GM12878 (cell line): ENCODE measurements at regions not wholly inside any gene's neighbourhood (a gene's known extent, or its start where the extent isn't known, plus 50 kb on each side); places are given as distances from the start of the nearest gene placed in this dataset.

Experiments
- ATAC-seq: fragments of 200-7000 bp; cut with Tn5 transposase; 3 replicates; pipeline ENCODE4 v1.9.1; 2020; ENCODE audit warnings: mild to moderate bottlenecking, moderate library complexity
- BruUV-seq: library from RNA; stranded (reverse); fragments of 400-500 nt; replicated peaks from 2 replicates; lab custom pipeline; 2021; lab: Mats Ljungman, UMichigan
- CTCF ChIA-PET: fragments of 300-600 bp; sonication (Branson Sonifier 250); formaldehyde crosslinking; extraction: SDS; loops from one replicate; lab custom pipeline; 2021; ENCODE audit warnings: inconsistent platforms; lab: Yijun Ruan, JAX
- POLR2A ChIA-PET: fragments of 350-600 bp; formaldehyde crosslinking; extraction: SDS; loops from one replicate; lab custom pipeline; 2021; ENCODE audit warnings: inconsistent platforms; lab: Charles Lee
- RAD21 ChIA-PET: fragments of 300-600 bp; sonication (Branson Sonifier 250); formaldehyde crosslinking; loops from one replicate; lab custom pipeline; 2023; ENCODE audit warnings: antibody characterized with exemption; ENCODE audit not compliant: unreplicated experiment; lab: Charles Lee
- SMC1A ChIA-PET: fragments of 300-600 bp; sonication (Branson Sonifier 250); formaldehyde crosslinking; loops from one replicate; lab custom pipeline; 2023; ENCODE audit not compliant: unreplicated experiment, uncharacterized antibody; lab: Charles Lee
- DNase-seq: peaks from one replicate; pipeline ENCODE4 v3.0.0-alpha.2; 2011; ENCODE audit warnings: low read depth, low spot score
- FAIRE-seq: peaks from 3 replicates; lab custom pipeline; 2011; peaks lifted over from hg19 to GRCh38; lab: Jason Lieb, UNC
- H2AFZ ChIP-seq: 2 replicates; pipeline ENCODE4 v1.6.0; 2011; ENCODE audit warnings: low read depth, low read length, control low read depth; ENCODE audit not compliant: control insufficient read depth
- H3K27ac ChIP-seq: 2 replicates; pipeline ENCODE4 v1.5.1; 2011; ENCODE audit warnings: control low read depth; ENCODE audit not compliant: control insufficient read depth, insufficient read depth
- H3K27me3 ChIP-seq, 2 experiments: replicated peaks in 1 of 2; 2 replicates each; pipeline versions ENCODE4 v1.6.0 to v1.6.1; 2011; ENCODE audit warnings: low read length in 1 of 2; ENCODE audit not compliant: control insufficient read depth in 2 of 2, insufficient read depth in 2 of 2
- H3K36me3 ChIP-seq, 2 experiments: 2 replicates each; pipeline ENCODE4 v1.5.1; 2011; ENCODE audit warnings: low read length in 1 of 2; ENCODE audit not compliant: control insufficient read depth in 2 of 2, insufficient read depth in 2 of 2
- H3K4me1 ChIP-seq: 2 replicates; pipeline ENCODE4 v1.6.1; 2011; ENCODE audit warnings: mild to moderate bottlenecking, low read length, moderate library complexity, mixed read lengths; ENCODE audit not compliant: control insufficient read depth, insufficient read depth
- H3K4me2 ChIP-seq: 2 replicates; pipeline ENCODE4 v1.6.0; 2011; ENCODE audit warnings: control low read depth; ENCODE audit not compliant: control insufficient read depth, insufficient read depth
- H3K4me3 ChIP-seq: fragments of 200-600 bp; sonication (generic); 2 replicates; pipeline ENCODE4 v1.5.1; 2016
- H3K79me2 ChIP-seq: 2 replicates; pipeline ENCODE4 v1.6.0; 2011; ENCODE audit warnings: low read length; ENCODE audit not compliant: control insufficient read depth, insufficient read depth
- H3K9ac ChIP-seq: 2 replicates; pipeline ENCODE4 v1.8.0; 2011; ENCODE audit warnings: low read length, control low read depth, mixed read lengths; ENCODE audit not compliant: control insufficient read depth, insufficient read depth
- H3K9me3 ChIP-seq: replicated peaks from 3 replicates; pipeline ENCODE4 v1.5.1; 2011; ENCODE audit warnings: mild to moderate bottlenecking, low read length; ENCODE audit not compliant: control insufficient read depth, insufficient read depth
- H4K20me1 ChIP-seq: 2 replicates; pipeline ENCODE4 v1.6.0; 2011; ENCODE audit not compliant: control insufficient read depth, insufficient read depth
- CBFB ChIP-seq: IDR thresholded peaks from 2 replicates; pipeline ENCODE4 v1.6.1; 2016; ENCODE audit warnings: antibody characterized with exemption, low read depth
- NBN ChIP-seq: fragments of 450-650 bp; IDR thresholded peaks from 2 replicates; pipeline ENCODE4 v1.6.1; 2016
- NR2C2 ChIP-seq: IDR thresholded peaks from 2 replicates; pipeline ENCODE4 v1.6.1; 2011; ENCODE audit warnings: borderline replicate concordance, low read depth; ENCODE audit not compliant: control insufficient read depth, insufficient read length
- SIN3A ChIP-seq: IDR thresholded peaks from 2 replicates; pipeline ENCODE4 v1.6.1; 2012; ENCODE audit warnings: low read depth, low read length, improper control_type of control experiment
- STAT3 ChIP-seq: IDR thresholded peaks from 2 replicates; pipeline ENCODE4 v1.6.1; 2011; ENCODE audit warnings: low read depth, low read length, improper control_type of control experiment
- YBX1 ChIP-seq: fragments of 450-650 bp; IDR thresholded peaks from 2 replicates; pipeline ENCODE4 v1.6.1; 2016; ENCODE audit warnings: antibody characterized with exemption
- WGBS: methylation state at CpG from one replicate; pipeline ENCODE4 v1.1.6; 2016; ENCODE audit warnings: low lambda C conversion rate; ENCODE audit not compliant: insufficient replicate concordance, insufficient coverage; ENCODE audit errors: missing lambda C conversion rate; 5-methylcytosine and 5-hydroxymethylcytosine counted together
- in situ Hi-C: fragments of 300-500 bp; cut with MboI; formaldehyde crosslinking; loops from 9 replicates; pipeline ENCODE4 v1.14.3; 2018; ENCODE audit warnings: mixed read lengths
- intact Hi-C: fragments of 100-400 bp; cut with micrococcal nuclease; formaldehyde crosslinking; loops from one replicate; pipeline ENCODE4 v1.14.2; 2022; ENCODE audit not compliant: unreplicated experiment
- TF ChIP-seq, protein P1 (sequence below): IDR thresholded peaks from 2 replicates; pipeline ENCODE4 v1.6.1; 2011; ENCODE audit warnings: low read depth, low read length, improper control_type of control experiment, borderline replicate concordance
- TF ChIP-seq, protein P2 (sequence below): fragments of 150-350 bp; IDR thresholded peaks from 2 replicates; pipeline ENCODE4 v1.6.1; 2016; ENCODE audit warnings: low read depth, low read length

DNA sequence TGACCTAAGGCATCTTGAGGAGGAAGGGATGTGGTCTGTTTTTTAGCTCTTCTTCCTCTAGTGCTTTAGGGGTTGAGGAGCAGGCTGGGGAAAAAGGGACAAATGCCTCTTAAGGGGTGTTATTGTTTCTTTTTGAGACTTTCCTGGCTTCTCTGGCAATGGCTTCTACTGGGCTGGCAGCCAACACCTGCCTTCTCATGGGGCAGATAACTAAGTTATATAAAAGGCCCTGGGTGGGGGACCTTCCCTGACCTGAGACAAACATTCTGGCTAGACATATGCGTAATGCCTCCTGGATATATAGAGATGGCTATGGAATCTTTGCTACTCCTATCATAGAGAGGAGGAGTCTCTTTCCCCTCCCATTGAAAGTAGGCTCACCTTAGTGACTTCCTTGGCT lies 179.2 kb upstream of the PROK2 start:
- in situ Hi-C loops = no loop called here

More for the DNA sequence above, 179.2 kb upstream of the PROK2 start:
- no peak for DNase-seq
- H3K4me3 ChIP-seq = no peak overlapping the region
- ATAC-seq = no peak
- no peaks in the 10 kb centered on the region for H4K20me1 ChIP-seq
- FAIRE-seq = no peak
- ChIA-PET POLR2A (no interaction called here), CTCF (interaction anchor here (1.8 kb wide), 1 partner anchor 8 kb away, joined by 5 read pairs; no protein-coding TSS in a partner anchor), RAD21 (no interaction called here), SMC1A (interaction anchor here (1.1 to 3.9 kb wide), 3 partner anchors 20 to 117 kb away, joined by 3 to 18 read pairs (median 3); no protein-coding TSS in a partner anchor)
- no peak overlapping the region for H3K9ac ChIP-seq
- 0 out of 2 replicates have a peak, but pooled peaks cover 4% of the 10 kb centered on the region for H3K4me1 ChIP-seq
- no peak overlapping the region for H2AFZ ChIP-seq
- intact Hi-C loops = no loop called here
- no peaks in the 10 kb centered on the region for H3K36me3 ChIP-seq
- BruUV-seq = no TSS peak
- H3K27ac ChIP-seq = no peak overlapping the region
- no peaks in the 10 kb centered on the region for H3K9me3 ChIP-seq
- 100% methylated on average over 1 of the region's 1 CpG for WGBS
- H3K4me2 ChIP-seq = no peak overlapping the region
- no peaks in the 10 kb centered on the region for H3K79me2 ChIP-seq
- H3K27me3 ChIP-seq = no peaks in the 10 kb centered on the region
- TF ChIP-seq CBFB (no peak), NBN (no peak), SIN3A (no peak), YBX1 (no peak), NR2C2 (no peak), STAT3 (no peak)
- TF ChIP-seq, protein P1, sequence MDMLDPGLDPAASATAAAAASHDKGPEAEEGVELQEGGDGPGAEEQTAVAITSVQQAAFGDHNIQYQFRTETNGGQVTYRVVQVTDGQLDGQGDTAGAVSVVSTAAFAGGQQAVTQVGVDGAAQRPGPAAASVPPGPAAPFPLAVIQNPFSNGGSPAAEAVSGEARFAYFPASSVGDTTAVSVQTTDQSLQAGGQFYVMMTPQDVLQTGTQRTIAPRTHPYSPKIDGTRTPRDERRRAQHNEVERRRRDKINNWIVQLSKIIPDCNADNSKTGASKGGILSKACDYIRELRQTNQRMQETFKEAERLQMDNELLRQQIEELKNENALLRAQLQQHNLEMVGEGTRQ = no peak
- TF ChIP-seq, protein P2, sequence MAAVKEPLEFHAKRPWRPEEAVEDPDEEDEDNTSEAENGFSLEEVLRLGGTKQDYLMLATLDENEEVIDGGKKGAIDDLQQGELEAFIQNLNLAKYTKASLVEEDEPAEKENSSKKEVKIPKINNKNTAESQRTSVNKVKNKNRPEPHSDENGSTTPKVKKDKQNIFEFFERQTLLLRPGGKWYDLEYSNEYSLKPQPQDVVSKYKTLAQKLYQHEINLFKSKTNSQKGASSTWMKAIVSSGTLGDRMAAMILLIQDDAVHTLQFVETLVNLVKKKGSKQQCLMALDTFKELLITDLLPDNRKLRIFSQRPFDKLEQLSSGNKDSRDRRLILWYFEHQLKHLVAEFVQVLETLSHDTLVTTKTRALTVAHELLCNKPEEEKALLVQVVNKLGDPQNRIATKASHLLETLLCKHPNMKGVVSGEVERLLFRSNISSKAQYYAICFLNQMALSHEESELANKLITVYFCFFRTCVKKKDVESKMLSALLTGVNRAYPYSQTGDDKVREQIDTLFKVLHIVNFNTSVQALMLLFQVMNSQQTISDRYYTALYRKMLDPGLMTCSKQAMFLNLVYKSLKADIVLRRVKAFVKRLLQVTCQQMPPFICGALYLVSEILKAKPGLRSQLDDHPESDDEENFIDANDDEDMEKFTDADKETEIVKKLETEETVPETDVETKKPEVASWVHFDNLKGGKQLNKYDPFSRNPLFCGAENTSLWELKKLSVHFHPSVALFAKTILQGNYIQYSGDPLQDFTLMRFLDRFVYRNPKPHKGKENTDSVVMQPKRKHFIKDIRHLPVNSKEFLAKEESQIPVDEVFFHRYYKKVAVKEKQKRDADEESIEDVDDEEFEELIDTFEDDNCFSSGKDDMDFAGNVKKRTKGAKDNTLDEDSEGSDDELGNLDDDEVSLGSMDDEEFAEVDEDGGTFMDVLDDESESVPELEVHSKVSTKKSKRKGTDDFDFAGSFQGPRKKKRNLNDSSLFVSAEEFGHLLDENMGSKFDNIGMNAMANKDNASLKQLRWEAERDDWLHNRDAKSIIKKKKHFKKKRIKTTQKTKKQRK = no peak
